ENCODE measurements at regions not wholly inside any gene's neighbourhood (a gene's known extent, or its start where the extent isn't known, plus 50 kb on each side); places are given as distances from the start of the nearest gene placed in this dataset.

GRCh38 chr3:145063616-145064015, 1092.0 kb downstream of the DIPK2A start:
- Mint-ChIP-seq H3K4me3 (no peak overlapping the region), H3K27me3 (ENCODE audit: low read depth in 3 of 3) (peaks cover 0 to 3% (median 0%) of the 10 kb centered on the region in 3 donors), H3K9me3 (peaks cover 5 to 26% (median 15%) of the 10 kb centered on the region in 7 donors), H3K36me3 (no peaks in the 10 kb centered on the region), H3K27ac (no peak overlapping the region), H3K4me1 (no peaks in the 10 kb centered on the region)
- no peak for TF ChIP-seq CTCF (IDR thresholded peaks at IDR 0.05)
- Histone ChIP-seq H3K4me2 (replicated peaks; ENCODE audit: extremely low read depth, low read length, poor library complexity, severe bottlenecking) (no peak overlapping the region), H3K27me3 (ENCODE audit: control insufficient read depth in 2 of 2, insufficient read depth in 2 of 2, low read length in 2 of 2) (no peaks in the 10 kb centered on the region), H3K79me2 (ENCODE audit: insufficient read depth, low read length) (no peaks in the 10 kb centered on the region), H3K4me1 (ENCODE audit: control insufficient read depth in 1 of 2, insufficient read depth in 2 of 2, low read length in 2 of 2) (no peaks in the 10 kb centered on the region), H4K20me1 (ENCODE audit: insufficient read depth, low read length) (no peaks in the 10 kb centered on the region), H3K9me3 (replicated peaks in 1 of 2; ENCODE audit: control insufficient read depth in 1 of 2, insufficient read depth in 1 of 2, low read length in 2 of 2) (peaks cover 9 to 16% of the 10 kb centered on the region in 2 donors), H2AFZ (ENCODE audit: insufficient read depth, low read depth, low read length, poor library complexity, severe bottlenecking) (no peak overlapping the region), H3K27ac (ENCODE audit: low read depth in 1 of 2, low read length in 2 of 2) (no peak overlapping the region), H3K36me3 (replicated peaks in 1 of 2; ENCODE audit: control insufficient read depth in 1 of 2, insufficient read depth in 2 of 2, low read length in 2 of 2) (no peaks in the 10 kb centered on the region), H3K9ac (ENCODE audit: insufficient read depth, low read length, poor library complexity, severe bottlenecking) (no peak overlapping the region), H3K4me3 (replicated peaks in 1 of 3; ENCODE audit: low read depth in 2 of 3, low read length in 3 of 3) (no peak overlapping the region)
- no peak for DNase-seq
- intact Hi-C loops (cut with micrococcal nuclease) = no loop called here
- WGBS (ENCODE audit: insufficient coverage) = no CpG with 5 or more reads among the region's 5 CpGs

- intact Hi-C loops (cut with micrococcal nuclease) = no loop called here
- no peak for TF ChIP-seq CTCF (IDR thresholded peaks at IDR 0.05)
- no peaks in the 10 kb centered on the region for H3K36me3 ChIP-seq (replicated peaks in 1 of 2; ENCODE audit: control insufficient read depth in 1 of 2, insufficient read depth in 2 of 2, low read length in 2 of 2)
- peaks cover 7 to 16% of the 10 kb centered on the region in 2 donors for H3K9me3 ChIP-seq (replicated peaks in 1 of 2; ENCODE audit: control insufficient read depth in 1 of 2, insufficient read depth in 1 of 2, low read length in 2 of 2)
- no peak for DNase-seq
- Mint-ChIP-seq H3K9me3 (peaks cover 4 to 14% (median 10%) of the 10 kb centered on the region in 7 donors), H3K27me3 (ENCODE audit: low read depth in 3 of 3) (peaks cover 0 to 2% (median 0%) of the 10 kb centered on the region in 3 donors), H3K4me1 (no peaks in the 10 kb centered on the region), H3K27ac (no peak overlapping the region), H3K4me3 (no peak overlapping the region), H3K36me3 (no peaks in the 10 kb centered on the region)
- no peaks in the 10 kb centered on the region for H3K4me1 ChIP-seq (ENCODE audit: control insufficient read depth in 1 of 2, insufficient read depth in 2 of 2, low read length in 2 of 2)
- H3K27ac ChIP-seq (ENCODE audit: low read depth in 1 of 2, low read length in 2 of 2) = no peak overlapping the region
- no peak overlapping the region for H3K4me2 ChIP-seq (replicated peaks; ENCODE audit: extremely low read depth, low read length, poor library complexity, severe bottlenecking)
- H3K9ac ChIP-seq (ENCODE audit: insufficient read depth, low read length, poor library complexity, severe bottlenecking) = no peak overlapping the region
- H2AFZ ChIP-seq (ENCODE audit: insufficient read depth, low read depth, low read length, poor library complexity, severe bottlenecking) = no peak overlapping the region
- H4K20me1 ChIP-seq (ENCODE audit: insufficient read depth, low read length) = no peaks in the 10 kb centered on the region
- 100% methylated on average over 1 of the region's 2 CpGs for WGBS (ENCODE audit: insufficient coverage)
- H3K4me3 ChIP-seq (replicated peaks in 1 of 3; ENCODE audit: low read depth in 2 of 3, low read length in 3 of 3) = no peak overlapping the region
- no peaks in the 10 kb centered on the region for H3K27me3 ChIP-seq (ENCODE audit: control insufficient read depth in 2 of 2, insufficient read depth in 2 of 2, low read length in 2 of 2)
- no peaks in the 10 kb centered on the region for H3K79me2 ChIP-seq (ENCODE audit: insufficient read depth, low read length)
Measured at GRCh38 chr3:145070795-145071194, 1090.2 kb downstream of the PLOD2 start.

All from CD14-positive monocyte (primary cell).